Stimulated activated CD8-positive, alpha-beta memory T cell treated with anti-CD3 and anti-CD28 coated beads, Interleukin-7, amount 100 ng/mL, for 24 hours (primary cell): ENCODE measurements at regions not wholly inside any gene's neighbourhood (a gene's known extent, or its start where the extent isn't known, plus 50 kb on each side); places are given as distances from the start of the nearest gene placed in this dataset.
A peak's percentile ranks its signal among the peaks of the same experiment; 100 is the strongest.
"Not testable (repeated sequence)": the region's sequence is repeated elsewhere in the genome, so short reads cannot be mapped to it uniquely, and the experiment has no call there.

ENCODE experiments used
- DNase-seq: peaks from one replicate; pipeline ENCODE4 v3.0.0-alpha.2; 2020; ENCODE audit warnings: low read depth

GRCh38 chrX:136975684-136976470 is 57.9 kb downstream of the GPR101 start:
- no peak for DNase-seq

- no peak for DNase-seq
Measured at GRCh38 chrX:136967966-136968365, 65.8 kb downstream of the GPR101 start.

GRCh38 chrX:136963973-136964372 is 69.8 kb downstream of the GPR101 start:
- DNase-seq, result no peak

GRCh38 chrX:136961594-136962135 is 72.1 kb downstream of the GPR101 start:
- no peak for DNase-seq

DNA sequence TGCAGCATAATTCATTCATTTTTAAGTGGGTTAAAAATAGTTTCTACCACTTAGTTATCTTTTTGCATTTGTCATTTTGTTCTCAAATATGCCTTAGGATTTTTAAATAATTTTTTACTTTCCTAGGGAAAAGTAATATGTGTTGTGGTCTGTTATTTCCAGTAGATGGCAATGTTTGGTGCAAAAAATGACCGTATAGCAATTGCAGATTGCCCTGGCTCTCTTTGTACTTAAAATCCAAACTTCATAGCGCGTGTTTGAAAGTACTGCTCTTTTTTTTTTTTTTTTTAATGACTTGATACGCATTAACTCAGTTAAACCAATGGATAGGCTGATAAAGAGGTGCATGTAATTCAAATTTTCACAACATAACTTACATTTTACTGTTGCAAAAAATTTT is 74.4 kb upstream of the RBMX start:
- DNase-seq, result no peak

- peak; percentile 9 for DNase-seq
Measured at GRCh38 chrX:136953867-136954787, 73.6 kb upstream of the RBMX start.

DNA sequence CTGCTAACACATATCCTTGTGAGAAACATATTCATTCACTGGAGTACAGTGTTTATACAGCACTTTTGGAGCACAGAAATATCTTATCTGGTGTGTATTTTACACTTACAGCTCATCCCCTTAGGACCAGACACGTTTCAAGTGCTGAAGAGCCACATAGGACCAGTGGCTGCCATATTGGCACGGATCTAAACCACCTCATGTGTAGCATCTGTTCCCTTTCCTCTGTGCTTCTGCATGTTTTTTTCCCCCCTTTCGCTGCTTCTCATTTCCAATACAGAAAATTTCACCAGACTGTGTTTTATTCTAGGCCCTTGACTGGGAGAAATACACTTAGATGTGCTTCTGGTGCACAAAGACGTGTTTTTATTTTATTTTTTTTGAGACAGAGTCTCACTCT is 69.7 kb upstream of the RBMX start:
- DNase-seq, result no peak

- DNase-seq, result no peak
Measured at GRCh38 chrX:136941396-136942337, 61.1 kb upstream of the RBMX start.

GRCh38 chrX:136936183-136936549 is 55.6 kb upstream of the RBMX start:
- no peak for DNase-seq

DNA sequence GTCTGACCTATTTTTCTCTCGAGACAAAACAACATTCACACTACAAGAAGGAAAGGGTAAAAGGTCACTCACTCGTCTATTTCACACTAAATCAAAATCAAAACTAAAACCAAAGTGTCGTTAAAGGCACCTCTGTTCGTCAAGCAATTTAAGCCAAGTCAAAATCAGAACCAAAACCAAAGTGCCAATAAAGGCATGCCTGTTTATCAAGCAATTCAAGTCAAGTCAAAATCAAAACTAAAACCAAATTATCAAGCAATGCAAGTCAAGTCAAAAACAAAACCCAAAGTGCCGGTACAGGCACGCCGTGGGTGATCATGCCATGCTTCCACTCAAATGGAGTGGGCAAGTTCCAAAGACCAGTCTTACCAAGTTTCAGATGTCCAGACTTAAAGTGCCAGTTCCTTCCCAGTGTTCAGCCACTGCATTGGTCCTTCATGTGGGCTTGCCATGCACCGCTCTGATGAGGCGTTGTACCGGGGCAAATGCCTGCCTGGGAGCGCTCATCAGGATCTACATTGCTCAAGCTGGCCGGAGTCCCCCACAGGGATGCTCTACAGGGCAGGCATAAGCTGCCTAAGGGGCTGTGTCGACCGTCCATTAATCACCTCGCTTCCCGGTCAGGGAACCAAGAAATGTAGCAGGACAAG is 55.1 kb upstream of the RBMX start:
- not testable (repeated sequence) for DNase-seq

- not testable (repeated sequence) for DNase-seq
Measured at GRCh38 chrX:136934652-136935051, 54.1 kb upstream of the RBMX start.

- no peak for DNase-seq
Measured at GRCh38 chrX:136933611-136934145, 53.2 kb upstream of the RBMX start.

GRCh38 chrX:136931661-136932060 is 51.1 kb upstream of the RBMX start:
- no peak for DNase-seq
